ENCODE measurements at regions not wholly inside any gene's neighbourhood (a gene's known extent, or its start where the extent isn't known, plus 50 kb on each side); places are given as distances from the start of the nearest gene placed in this dataset.

DNA sequence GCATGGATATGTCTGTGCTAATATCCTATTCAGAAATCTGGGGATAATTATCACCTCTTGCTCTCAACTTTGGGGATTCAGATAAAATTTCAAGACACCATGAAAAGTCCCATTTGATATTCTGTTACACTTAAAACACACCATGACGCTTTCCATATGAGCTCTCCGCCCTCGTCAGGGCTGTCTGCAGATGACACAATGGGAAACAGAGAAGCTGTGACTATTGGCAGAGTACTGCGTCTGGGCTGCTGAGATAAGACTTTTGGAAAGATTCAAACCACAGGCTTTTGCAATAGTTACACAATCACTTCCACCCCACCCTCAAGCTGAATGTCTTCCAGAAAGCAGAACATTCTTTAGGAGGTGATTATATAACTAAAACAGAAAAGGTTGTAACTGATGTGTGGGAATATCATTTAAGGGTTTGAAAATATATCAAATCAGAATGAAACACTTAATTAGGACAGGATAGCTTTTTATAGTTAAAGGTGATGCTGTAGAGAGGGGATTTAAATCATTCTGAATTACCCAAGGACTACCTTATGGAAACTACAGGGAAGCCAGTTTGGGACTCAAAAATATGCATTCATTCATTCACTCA, 75.3 kb upstream of the TMPO start:
- intact Hi-C loops (cut with micrococcal nuclease) = no loop called here
- CTCF ChIA-PET = interaction anchor here (0.6 to 0.9 kb wide), 4 partner anchors 12 to 23 kb away, joined by 3 read pairs; no protein-coding TSS in a partner anchor
- peak; percentile 49 for DNase-seq
- peaks cover 42% of the 10 kb centered on the region for H3K27me3 Mint-ChIP-seq
- peaks cover 7% of the 10 kb centered on the region for H3K4me1 Mint-ChIP-seq (ENCODE audit: low read depth)
- H3K36me3 Mint-ChIP-seq = peaks cover 2% of the 10 kb centered on the region
- H3K27ac Mint-ChIP-seq = no peak overlapping the region
- POLR2A ChIA-PET = no interaction called here
- H3K4me3 Mint-ChIP-seq = no peak overlapping the region
- H3K9me3 Mint-ChIP-seq = peaks cover 8% of the 10 kb centered on the region

- Mint-ChIP-seq H3K9me3 (no peaks in the 10 kb centered on the region), H3K27ac (no peak overlapping the region), H3K27me3 (peaks cover 20% of the 10 kb centered on the region), H3K4me1 (ENCODE audit: low read depth) (no peaks in the 10 kb centered on the region), H3K4me3 (no peak overlapping the region), H3K36me3 (no peaks in the 10 kb centered on the region)
- CTCF ChIA-PET = interaction anchor here (0.5 kb wide), 1 partner anchor 19 kb away, joined by 3 read pairs; no protein-coding TSS in a partner anchor
- POLR2A ChIA-PET = no interaction called here
- no peak for DNase-seq
- intact Hi-C loops (cut with micrococcal nuclease) = no loop called here
Measured at GRCh38 chr12:98446060-98446459, 69.3 kb upstream of the TMPO start.

DNA sequence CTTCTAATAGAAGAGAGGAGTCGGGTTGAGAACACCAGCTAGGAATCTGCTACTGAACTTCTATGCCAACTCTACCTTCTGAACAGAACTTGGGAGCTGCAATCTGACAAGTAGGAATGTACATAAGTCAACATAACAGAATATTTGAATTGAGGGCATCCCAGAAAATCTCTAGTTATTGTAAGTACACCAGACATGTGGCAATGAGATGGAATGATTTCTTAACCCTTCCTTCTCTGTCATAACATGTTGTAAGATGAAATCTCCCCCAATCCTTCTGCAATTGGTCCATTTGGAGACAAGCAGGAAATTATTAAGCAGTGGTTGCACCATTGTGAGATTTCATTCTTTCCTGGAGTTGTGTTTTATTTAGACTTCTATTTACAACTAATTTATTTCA, 68.7 kb upstream of the TMPO start:
- intact Hi-C loops (cut with micrococcal nuclease) = no loop called here
- Mint-ChIP-seq H3K4me3 (no peak overlapping the region), H3K27me3 (peaks cover 22% of the 10 kb centered on the region), H3K9me3 (no peaks in the 10 kb centered on the region), H3K4me1 (ENCODE audit: low read depth) (no peaks in the 10 kb centered on the region), H3K36me3 (no peaks in the 10 kb centered on the region), H3K27ac (no peak overlapping the region)
- no peak for DNase-seq
- ChIA-PET POLR2A (no interaction called here), CTCF (interaction anchor here (0.5 kb wide), 1 partner anchor 18 kb away, joined by 3 read pairs; no protein-coding TSS in a partner anchor)

DNA sequence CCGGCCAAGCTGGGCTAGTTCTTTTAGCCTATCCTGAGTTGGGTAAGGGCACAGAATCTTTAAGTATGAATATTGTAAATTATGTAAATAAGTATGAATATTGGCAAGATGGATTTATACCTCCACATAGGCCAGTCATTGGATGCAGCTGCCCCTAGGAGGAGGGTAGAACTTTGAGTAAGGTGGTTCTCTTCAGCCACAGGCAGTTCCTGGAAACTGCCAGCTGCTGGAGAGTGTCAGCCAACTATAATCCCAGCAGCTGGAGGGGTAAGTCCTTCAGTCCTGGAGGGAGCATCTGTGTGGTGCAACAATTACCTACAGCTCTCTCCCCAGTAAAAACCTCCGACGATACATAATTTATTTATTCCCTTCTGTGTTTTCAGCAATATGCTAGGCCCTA, 65.8 kb upstream of the TMPO start:
- Mint-ChIP-seq H3K9me3 (no peaks in the 10 kb centered on the region), H3K36me3 (no peaks in the 10 kb centered on the region), H3K4me3 (no peak overlapping the region), H3K27ac (no peak overlapping the region), H3K4me1 (ENCODE audit: low read depth) (peaks cover 7% of the 10 kb centered on the region), H3K27me3 (peaks cover 19% of the 10 kb centered on the region)
- CTCF ChIA-PET = no interaction called here
- POLR2A ChIA-PET = no interaction called here
- DNase-seq = no peak
- intact Hi-C loops (cut with micrococcal nuclease) = no loop called here

GRCh38 chr12:98453070-98453469, 62.3 kb upstream of the TMPO start:
- Mint-ChIP-seq H3K27me3 (peaks cover 32% of the 10 kb centered on the region), H3K4me1 (ENCODE audit: low read depth) (peaks cover 14% of the 10 kb centered on the region), H3K9me3 (no peaks in the 10 kb centered on the region), H3K4me3 (no peak overlapping the region), H3K36me3 (no peaks in the 10 kb centered on the region), H3K27ac (no peak overlapping the region)
- peak; percentile 53 for DNase-seq
- ChIA-PET CTCF (interaction anchor here (0.9 to 1.2 kb wide), 2 partner anchors 32 to 37 kb away, joined by 3 to 4 read pairs; no protein-coding TSS in a partner anchor), POLR2A (no interaction called here)
- intact Hi-C loops (cut with micrococcal nuclease) = loop anchor here (1.0 kb wide), 1 partner anchor 11 kb away; no protein-coding TSS in a partner anchor

- CTCF ChIA-PET = interaction anchor here (0.9 to 1.2 kb wide), 2 partner anchors 31 to 37 kb away, joined by 3 to 4 read pairs; no protein-coding TSS in a partner anchor
- Mint-ChIP-seq H3K27ac (no peak overlapping the region), H3K27me3 (peaks cover 30% of the 10 kb centered on the region), H3K4me3 (no peak overlapping the region), H3K36me3 (no peaks in the 10 kb centered on the region), H3K4me1 (ENCODE audit: low read depth) (peaks cover 14% of the 10 kb centered on the region), H3K9me3 (no peaks in the 10 kb centered on the region)
- POLR2A ChIA-PET = no interaction called here
- no peak for DNase-seq
- intact Hi-C loops (cut with micrococcal nuclease) = loop anchor here (1.0 kb wide), 1 partner anchor 11 kb away; no protein-coding TSS in a partner anchor
Measured at GRCh38 chr12:98453492-98453891, 61.9 kb upstream of the TMPO start.

- no peak overlapping the region for H3K27ac Mint-ChIP-seq
- H3K36me3 Mint-ChIP-seq = no peaks in the 10 kb centered on the region
- no peak for DNase-seq
- H3K27me3 Mint-ChIP-seq = peaks cover 29% of the 10 kb centered on the region
- no peak overlapping the region for H3K4me3 Mint-ChIP-seq
- CTCF ChIA-PET = interaction anchor here (1.0 kb wide), 1 partner anchor 57 kb away, joined by 5 read pairs; no protein-coding TSS in a partner anchor
- H3K4me1 Mint-ChIP-seq (ENCODE audit: low read depth) = peaks cover 14% of the 10 kb centered on the region
- intact Hi-C loops (cut with micrococcal nuclease) = no loop called here
- POLR2A ChIA-PET = interaction anchor here (1.0 kb wide), 1 partner anchor 60 kb away, joined by 4 read pairs; no protein-coding TSS in a partner anchor
- H3K9me3 Mint-ChIP-seq = no peaks in the 10 kb centered on the region
Measured at GRCh38 chr12:98456041-98456440, 59.3 kb upstream of the TMPO start.

- Mint-ChIP-seq H3K4me3 (peak overlapping the region; percentile 35), H3K27ac (no peak overlapping the region), H3K36me3 (no peaks in the 10 kb centered on the region), H3K4me1 (ENCODE audit: low read depth) (peaks cover 14% of the 10 kb centered on the region), H3K27me3 (peaks cover 27% of the 10 kb centered on the region), H3K9me3 (no peaks in the 10 kb centered on the region)
- ChIA-PET CTCF (interaction anchor here (1.0 kb wide), 1 partner anchor 58 kb away, joined by 5 read pairs; no protein-coding TSS in a partner anchor), POLR2A (no interaction called here)
- intact Hi-C loops (cut with micrococcal nuclease) = no loop called here
- peak; percentile 48 for DNase-seq
Measured at GRCh38 chr12:98456576-98457573, 58.5 kb upstream of the TMPO start.

- intact Hi-C loops (cut with micrococcal nuclease) = loop anchor here (1.0 kb wide), 1 partner anchor 11 kb away; no protein-coding TSS in a partner anchor
- H3K4me1 Mint-ChIP-seq (ENCODE audit: low read depth) = peaks cover 33% of the 10 kb centered on the region
- ChIA-PET CTCF (no interaction called here), POLR2A (no interaction called here)
- no peaks in the 10 kb centered on the region for H3K9me3 Mint-ChIP-seq
- H3K27me3 Mint-ChIP-seq = peaks cover 4% of the 10 kb centered on the region
- no peak overlapping the region for H3K4me3 Mint-ChIP-seq
- peak; percentile 18 for DNase-seq
- H3K36me3 Mint-ChIP-seq = no peaks in the 10 kb centered on the region
- no peak overlapping the region for H3K27ac Mint-ChIP-seq
Measured at GRCh38 chr12:98464190-98464589, 51.2 kb upstream of the TMPO start.

DNA sequence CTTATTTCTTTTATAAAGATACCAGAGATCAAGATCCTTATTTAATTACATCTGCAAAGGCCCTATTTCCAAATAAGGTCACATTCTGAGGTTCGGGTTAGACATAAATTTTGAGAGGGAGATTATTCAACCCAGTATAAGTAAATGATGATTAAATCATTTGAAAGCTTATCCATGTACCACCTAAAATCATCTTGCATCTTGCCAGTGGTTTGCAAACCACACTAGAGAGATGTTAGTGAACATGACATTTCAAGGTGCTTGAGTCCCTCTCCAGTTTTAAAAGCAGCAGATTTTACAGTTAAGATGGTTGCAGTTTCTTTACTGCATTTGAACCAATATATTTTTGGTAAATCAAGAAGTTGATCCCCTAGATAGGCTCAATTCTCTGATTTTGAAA, 49.9 kb upstream of the TMPO start:
- ChIA-PET POLR2A (interaction anchor here (0.6 kb wide), 1 partner anchor 114 kb away, joined by 4 read pairs; no protein-coding TSS in a partner anchor), CTCF (no interaction called here)
- Mint-ChIP-seq H3K9me3 (no peaks in the 10 kb centered on the region), H3K4me3 (no peak overlapping the region), H3K27ac (no peak overlapping the region), H3K4me1 (ENCODE audit: low read depth) (peaks cover 34% of the 10 kb centered on the region), H3K36me3 (no peaks in the 10 kb centered on the region), H3K27me3 (peaks cover 5% of the 10 kb centered on the region)
- DNase-seq = no peak
- intact Hi-C loops (cut with micrococcal nuclease) = no loop called here

All from activated CD4-positive, alpha-beta memory T cell treated with anti-CD3 and anti-CD28 coated beads for 36 hours (primary cell).